ENCODE measurements at regions not wholly inside any gene's neighbourhood (a gene's known extent, or its start where the extent isn't known, plus 50 kb on each side); places are given as distances from the start of the nearest gene placed in this dataset.

- H3K9me3 ChIP-seq: no peaks in the 10 kb centered on the region
- H3K27ac ChIP-seq: no peak overlapping the region
- no peak for DNase-seq
- no peaks in the 10 kb centered on the region for H3K36me3 ChIP-seq (ENCODE audit: insufficient read depth in 1 of 2, low read depth in 1 of 2)
- H3K27me3 ChIP-seq (ENCODE audit: insufficient read depth in 3 of 3, low read length in 2 of 3): no peaks in the 10 kb centered on the region
- no peak for ATAC-seq
- no peaks in the 10 kb centered on the region for H3K4me1 ChIP-seq
- intact Hi-C loops (cut with DNase I): no loop called here
- TF ChIP-seq, protein P1, sequence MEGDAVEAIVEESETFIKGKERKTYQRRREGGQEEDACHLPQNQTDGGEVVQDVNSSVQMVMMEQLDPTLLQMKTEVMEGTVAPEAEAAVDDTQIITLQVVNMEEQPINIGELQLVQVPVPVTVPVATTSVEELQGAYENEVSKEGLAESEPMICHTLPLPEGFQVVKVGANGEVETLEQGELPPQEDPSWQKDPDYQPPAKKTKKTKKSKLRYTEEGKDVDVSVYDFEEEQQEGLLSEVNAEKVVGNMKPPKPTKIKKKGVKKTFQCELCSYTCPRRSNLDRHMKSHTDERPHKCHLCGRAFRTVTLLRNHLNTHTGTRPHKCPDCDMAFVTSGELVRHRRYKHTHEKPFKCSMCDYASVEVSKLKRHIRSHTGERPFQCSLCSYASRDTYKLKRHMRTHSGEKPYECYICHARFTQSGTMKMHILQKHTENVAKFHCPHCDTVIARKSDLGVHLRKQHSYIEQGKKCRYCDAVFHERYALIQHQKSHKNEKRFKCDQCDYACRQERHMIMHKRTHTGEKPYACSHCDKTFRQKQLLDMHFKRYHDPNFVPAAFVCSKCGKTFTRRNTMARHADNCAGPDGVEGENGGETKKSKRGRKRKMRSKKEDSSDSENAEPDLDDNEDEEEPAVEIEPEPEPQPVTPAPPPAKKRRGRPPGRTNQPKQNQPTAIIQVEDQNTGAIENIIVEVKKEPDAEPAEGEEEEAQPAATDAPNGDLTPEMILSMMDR (IDR thresholded peaks at IDR 0.05): no peak
- no peak overlapping the region for H3K4me3 ChIP-seq
- 41 to 52% (median 49%) methylated on average over 2 of the region's 2 CpGs for WGBS, 3 donors
Measured at GRCh38 chr3:104855702-104856101, 511.0 kb upstream of the ALCAM start.

GRCh38 chr3:104856741-104857140 is 510.0 kb upstream of the ALCAM start:
- DNase-seq (no peak), ATAC-seq (no peak)
- Histone ChIP-seq H3K4me3 (no peak overlapping the region), H3K9me3 (no peaks in the 10 kb centered on the region), H3K27ac (no peak overlapping the region), H3K4me1 (no peaks in the 10 kb centered on the region), H3K36me3 (ENCODE audit: insufficient read depth in 1 of 2, low read depth in 1 of 2) (no peaks in the 10 kb centered on the region), H3K27me3 (ENCODE audit: insufficient read depth in 3 of 3, low read length in 2 of 3) (no peaks in the 10 kb centered on the region)
- TF ChIP-seq, protein P1 (IDR thresholded peaks at IDR 0.05): no peak
- intact Hi-C loops (cut with DNase I): no loop called here
- WGBS, 3 donors: 47 to 54% (median 47%) methylated on average over 2 of the region's 2 CpGs

DNA sequence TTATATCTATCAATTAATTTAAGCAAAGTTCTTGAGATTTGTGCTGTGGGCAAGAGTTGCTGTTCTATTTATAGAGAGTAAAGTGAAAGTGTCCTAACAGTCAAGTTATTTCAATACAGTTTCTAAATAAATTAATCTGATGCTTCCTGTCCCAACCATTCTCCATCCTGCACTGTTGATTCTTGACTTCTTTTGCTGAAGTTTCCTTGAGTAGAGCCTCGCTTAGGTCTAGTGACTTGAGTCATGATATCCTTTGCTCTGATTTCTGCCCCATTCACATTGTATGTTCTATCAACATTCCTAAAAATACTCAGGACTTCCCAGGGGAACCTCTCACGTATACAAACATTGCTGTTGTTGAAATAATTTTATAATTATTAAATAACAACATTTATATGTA is 498.4 kb upstream of the ALCAM start:
- DNase-seq (no peak), ATAC-seq (no peak)
- Histone ChIP-seq H3K4me3 (no peak overlapping the region), H3K4me1 (no peaks in the 10 kb centered on the region), H3K27me3 (ENCODE audit: insufficient read depth in 3 of 3, low read length in 2 of 3) (no peaks in the 10 kb centered on the region), H3K27ac (no peak overlapping the region), H3K36me3 (ENCODE audit: insufficient read depth in 1 of 2, low read depth in 1 of 2) (no peaks in the 10 kb centered on the region), H3K9me3 (no peaks in the 10 kb centered on the region)
- intact Hi-C loops (cut with DNase I): no loop called here
- 68 to 81% (median 74%) methylated on average over 2 of the region's 2 CpGs for WGBS, 3 donors
- TF ChIP-seq, protein P1 (IDR thresholded peaks at IDR 0.05): no peak

DNA sequence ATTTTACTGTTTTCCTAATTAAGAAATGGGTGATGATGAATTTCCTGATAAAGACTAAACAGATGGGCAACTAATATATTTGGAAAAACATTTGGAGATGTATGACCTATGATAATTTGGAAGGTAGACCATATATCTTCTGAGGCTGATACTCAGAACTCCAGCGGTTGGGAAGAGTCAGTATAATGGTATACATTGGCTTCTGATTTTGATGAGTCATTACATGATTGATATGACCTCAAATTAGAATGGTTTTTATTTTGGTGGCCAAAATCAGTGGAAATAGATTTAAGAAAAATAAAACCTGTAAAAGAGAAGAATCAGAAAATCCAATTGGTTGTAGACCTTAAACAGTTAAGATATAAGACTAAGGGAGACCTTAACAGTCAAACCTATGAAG is 496.4 kb upstream of the ALCAM start:
- no peaks in the 10 kb centered on the region for H3K27me3 ChIP-seq (ENCODE audit: insufficient read depth in 3 of 3, low read length in 2 of 3)
- H3K4me1 ChIP-seq: no peaks in the 10 kb centered on the region
- no peak overlapping the region for H3K4me3 ChIP-seq
- WGBS, 3 donors: 94 to 95% (median 94%) methylated on average over 1 of the region's 1 CpG
- no peaks in the 10 kb centered on the region for H3K9me3 ChIP-seq
- DNase-seq: no peak
- intact Hi-C loops (cut with DNase I): no loop called here
- H3K36me3 ChIP-seq (ENCODE audit: insufficient read depth in 1 of 2, low read depth in 1 of 2): no peaks in the 10 kb centered on the region
- TF ChIP-seq, protein P1 (IDR thresholded peaks at IDR 0.05): no peak
- ATAC-seq: no peak
- no peak overlapping the region for H3K27ac ChIP-seq

DNA sequence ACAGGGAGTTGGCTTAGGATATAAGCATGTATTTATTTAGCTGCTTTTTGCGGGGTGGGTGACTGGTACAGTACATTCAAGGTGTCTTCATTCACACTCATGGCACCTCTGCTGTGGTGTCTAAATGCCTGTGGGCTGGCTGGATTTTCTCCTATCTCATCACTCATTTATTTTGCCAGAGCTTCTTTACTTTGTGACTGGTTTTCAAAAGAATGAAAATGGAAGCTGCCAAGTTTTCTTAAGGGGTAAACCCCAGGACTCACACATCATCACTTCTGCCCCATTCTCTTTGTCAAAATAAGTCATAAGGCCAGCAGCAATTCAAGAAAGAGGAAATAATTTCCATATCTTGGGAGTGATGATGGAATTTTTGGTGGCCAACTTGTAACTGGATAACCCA is 493.4 kb upstream of the ALCAM start:
- intact Hi-C loops (cut with DNase I): no loop called here
- DNase-seq (no peak), ATAC-seq (no peak)
- Histone ChIP-seq H3K4me3 (no peak overlapping the region), H3K9me3 (no peaks in the 10 kb centered on the region), H3K4me1 (no peaks in the 10 kb centered on the region), H3K27me3 (ENCODE audit: insufficient read depth in 3 of 3, low read length in 2 of 3) (no peaks in the 10 kb centered on the region), H3K27ac (no peak overlapping the region), H3K36me3 (ENCODE audit: insufficient read depth in 1 of 2, low read depth in 1 of 2) (no peaks in the 10 kb centered on the region)
- TF ChIP-seq, protein P1 (IDR thresholded peaks at IDR 0.05): no peak
- WGBS, 3 donors: 93 to 96% (median 94%) methylated on average over 1 of the region's 1 CpG

Data from psoas muscle (tissue), 7 donors.